GM23338 (cell line): ENCODE measurements at regions not wholly inside any gene's neighbourhood (a gene's known extent, or its start where the extent isn't known, plus 50 kb on each side); places are given as distances from the start of the nearest gene placed in this dataset. TPM values are rescaled to one million over a fixed set of nuclear protein-coding genes. Genes with fewer than 3 reads are reported as not detected.

Experiments
- small RNA-seq: library from RNA; depleted of rRNA; stranded (forward); fragments of <200 nt; gene quantifications from one replicate; pipeline ENCODE3, GENCODE V24; 2014; ENCODE audit warnings: low replicate concordance

Small RNA genes lying in the stretch of these regions (small RNA-seq; reads per million reads assigned to genes)
- gene RNU6-694P = not detected
